HCT116 (cell line): ENCODE measurements at regions not wholly inside any gene's neighbourhood (a gene's known extent, or its start where the extent isn't known, plus 50 kb on each side); places are given as distances from the start of the nearest gene placed in this dataset.

ENCODE experiments used
- ATAC-seq: fragments of 200-7000 bp; cut with Tn5 transposase; 2 replicates; pipeline ENCODE4 v1.9.1; 2020; ENCODE audit warnings: mild to moderate bottlenecking, moderate library complexity
- BruUV-seq: library from RNA; stranded (reverse); fragments of 400-500 nt; replicated peaks from 2 replicates; lab custom pipeline; 2021; lab: Mats Ljungman, UMichigan
- CTCF ChIA-PET: fragments of 300-600 bp; sonication (Branson Sonifier 250); formaldehyde crosslinking; loops from one replicate; lab custom pipeline; 2021; ENCODE audit warnings: antibody characterized with exemption; lab: Charles Lee
- POLR2A ChIA-PET: fragments of 300-600, 350-600 bp; sonication (Branson Sonifier 250); formaldehyde crosslinking; loops from one replicate; lab custom pipeline; 2021; ENCODE audit warnings: antibody characterized with exemption; lab: Charles Lee
- RAD21 ChIA-PET, 2 experiments: fragments of 300-600 bp; sonication (Branson Sonifier 250); formaldehyde crosslinking; loops; one replicate each; lab custom pipeline; 2023; ENCODE audit warnings: low total read pairs in 2 of 2; ENCODE audit not compliant: uncharacterized antibody in 2 of 2, unreplicated experiment in 2 of 2, low non-redundant PET in 1 of 2; lab: Charles Lee
- DNase-seq: peaks from one replicate; pipeline ENCODE4 v3.0.0-alpha.2; 2010; ENCODE audit warnings: low read depth, low spot score
- H2AFZ ChIP-seq: fragments of 200-600 bp; shearing (Covaris generic), sonication (generic); 2 replicates; pipeline ENCODE4 v1.6.1; 2017; ENCODE audit warnings: low read depth, mixed run types, mixed read lengths, antibody characterized with exemption, low read length; ENCODE audit not compliant: poor library complexity, severe bottlenecking
- H3K27ac ChIP-seq: 2 replicates; pipeline ENCODE4 v1.5.1; 2012; ENCODE audit warnings: low read depth, low read length
- H3K27me3 ChIP-seq: fragments of 200-600 bp; sonication (generic); 2 replicates; pipeline ENCODE4 v1.6.1; 2016; ENCODE audit warnings: mixed run types, low read length, mixed read lengths; ENCODE audit not compliant: insufficient read depth
- H3K36me3 ChIP-seq, 2 experiments: fragments of 200-500 bp in 1 of 2; fragments of 200-600 bp in 1 of 2; sonication (Bioruptor generic) in 1 of 2; sonication (generic) in 1 of 2; 2 replicates each; pipeline versions ENCODE4 v1.5.1 to v1.6.1; 2014 to 2016; ENCODE audit warnings: low read length in 2 of 2, inconsistent platforms in 1 of 2, mixed read lengths in 1 of 2, mixed run types in 1 of 2; ENCODE audit not compliant: insufficient read depth in 2 of 2, control insufficient read depth in 1 of 2
- H3K4me1 ChIP-seq, 2 experiments: fragments of 200-600 bp in 1 of 2; sonication (generic) in 1 of 2; 2 replicates each; pipeline versions ENCODE4 v1.5.1 to v1.6.1; 2012 to 2017; ENCODE audit warnings: low read length in 2 of 2, inconsistent platforms in 1 of 2, mild to moderate bottlenecking in 1 of 2, mixed read lengths in 1 of 2, mixed run types in 1 of 2, moderate library complexity in 1 of 2; ENCODE audit not compliant: insufficient read depth in 2 of 2, control insufficient read depth in 1 of 2
- H3K4me2 ChIP-seq: fragments of 200-600 bp; sonication (generic); 2 replicates; pipeline ENCODE4 v1.6.1; 2017; ENCODE audit warnings: mixed run types, low read length, mixed read lengths
- H3K4me3 ChIP-seq, 2 experiments: fragments of 200-600 bp in 1 of 2; sonication (generic) in 1 of 2; replicated peaks in 1 of 2; 2 replicates each; pipeline ENCODE4 v1.5.1; 2011 to 2016; ENCODE audit warnings: low read length in 2 of 2, control low read depth in 1 of 2, low read depth in 1 of 2, mild to moderate bottlenecking in 1 of 2, mixed read lengths in 1 of 2, mixed run types in 1 of 2
- H3K79me2 ChIP-seq: fragments of 200-600 bp; sonication (generic); 2 replicates; pipeline ENCODE4 v1.6.1; 2017; ENCODE audit warnings: mild to moderate bottlenecking, mixed run types, low read length, moderate library complexity, mixed read lengths; ENCODE audit not compliant: insufficient read depth
- H3K9ac ChIP-seq: fragments of 200-600 bp; sonication (generic); 2 replicates; pipeline ENCODE4 v1.6.1; 2016; ENCODE audit warnings: low read length, mixed read lengths
- H3K9me2 ChIP-seq: fragments of 200-600 bp; sonication (generic), shearing (Covaris generic); 2 replicates; pipeline ENCODE4 v1.6.1; 2017; ENCODE audit warnings: mixed run types, mild to moderate bottlenecking, moderate library complexity; ENCODE audit not compliant: insufficient read depth
- H3K9me3 ChIP-seq, 2 experiments: fragments of 200-500 bp in 1 of 2; fragments of 200-600 bp in 1 of 2; sonication (Bioruptor generic) in 1 of 2; sonication (generic) in 1 of 2; 2 replicates each; pipeline ENCODE4 v1.6.1; 2014 to 2017; ENCODE audit warnings: low read length in 2 of 2, mixed read lengths in 2 of 2, inconsistent platforms in 1 of 2, low read depth in 1 of 2, mild to moderate bottlenecking in 1 of 2, mixed run types in 1 of 2, moderate library complexity in 1 of 2; ENCODE audit not compliant: control insufficient read depth in 1 of 2, insufficient read depth in 1 of 2
- H4K20me1 ChIP-seq: fragments of 200-600 bp; sonication (generic), shearing (Covaris generic); 2 replicates; pipeline ENCODE4 v1.6.1; 2017; ENCODE audit warnings: mixed run types, mild to moderate bottlenecking, moderate library complexity; ENCODE audit not compliant: insufficient read depth
- EGR1 ChIP-seq: IDR thresholded peaks from 2 replicates; pipeline ENCODE4 v1.6.1; 2012; ENCODE audit warnings: low read depth
- ELF1 ChIP-seq: IDR thresholded peaks from 2 replicates; pipeline ENCODE4 v1.6.1; 2012; ENCODE audit warnings: low read depth, borderline replicate concordance
- EZH2phosphoT487 ChIP-seq: fragments of 200-600 bp; IDR thresholded peaks from 2 replicates; pipeline ENCODE4 v1.6.1; 2018; ENCODE audit warnings: antibody characterized with exemption, borderline replicate concordance
- FOSL1 ChIP-seq: IDR thresholded peaks from 2 replicates; pipeline ENCODE4 v1.6.1; 2012; ENCODE audit warnings: low read depth
- RAD21 ChIP-seq: IDR thresholded peaks from 2 replicates; pipeline ENCODE4 v1.6.1; 2012; ENCODE audit warnings: low read depth, mild to moderate bottlenecking
- SRF ChIP-seq: IDR thresholded peaks from 2 replicates; pipeline ENCODE4 v1.6.1; 2012; ENCODE audit warnings: low read depth
- TCF7L2 ChIP-seq: IDR thresholded peaks from 2 replicates; pipeline ENCODE4 v1.7.0; 2011; ENCODE audit warnings: borderline replicate concordance, inconsistent platforms; ENCODE audit not compliant: insufficient read depth, insufficient read length; ENCODE audit errors: extremely low read depth
- YY1 ChIP-seq: IDR thresholded peaks from 2 replicates; pipeline ENCODE4 v1.6.1; 2011; ENCODE audit warnings: low read length, low read depth, moderate library complexity, mild to moderate bottlenecking; ENCODE audit not compliant: insufficient replicate concordance; ENCODE audit errors: extremely low read depth
- ZNF274 ChIP-seq: fragments of 200-500 bp; sonication (Bioruptor generic); IDR thresholded peaks from 2 replicates; pipeline ENCODE4 v1.6.1; 2014; ENCODE audit warnings: mild to moderate bottlenecking, low read depth, low read length, inconsistent platforms
- intact Hi-C: fragments of 100-400 bp; cut with micrococcal nuclease; formaldehyde crosslinking; loops from 2 replicates; pipeline ENCODE4 v1.10.0; 2022
- TF ChIP-seq, protein P1 (sequence below): IDR thresholded peaks from 2 replicates; pipeline ENCODE4 v1.6.1; 2011; ENCODE audit warnings: mild to moderate bottlenecking, low read length, moderate library complexity; ENCODE audit not compliant: insufficient replicate concordance; ENCODE audit errors: extremely low read depth
- TF ChIP-seq, protein P2 (sequence below): IDR thresholded peaks from 2 replicates; pipeline ENCODE4 v1.6.1; 2012
- TF ChIP-seq, protein P3 (sequence below): IDR thresholded peaks from 2 replicates; pipeline ENCODE4 v1.6.1; 2012; ENCODE audit warnings: low read depth

- TF ChIP-seq, protein P1, sequence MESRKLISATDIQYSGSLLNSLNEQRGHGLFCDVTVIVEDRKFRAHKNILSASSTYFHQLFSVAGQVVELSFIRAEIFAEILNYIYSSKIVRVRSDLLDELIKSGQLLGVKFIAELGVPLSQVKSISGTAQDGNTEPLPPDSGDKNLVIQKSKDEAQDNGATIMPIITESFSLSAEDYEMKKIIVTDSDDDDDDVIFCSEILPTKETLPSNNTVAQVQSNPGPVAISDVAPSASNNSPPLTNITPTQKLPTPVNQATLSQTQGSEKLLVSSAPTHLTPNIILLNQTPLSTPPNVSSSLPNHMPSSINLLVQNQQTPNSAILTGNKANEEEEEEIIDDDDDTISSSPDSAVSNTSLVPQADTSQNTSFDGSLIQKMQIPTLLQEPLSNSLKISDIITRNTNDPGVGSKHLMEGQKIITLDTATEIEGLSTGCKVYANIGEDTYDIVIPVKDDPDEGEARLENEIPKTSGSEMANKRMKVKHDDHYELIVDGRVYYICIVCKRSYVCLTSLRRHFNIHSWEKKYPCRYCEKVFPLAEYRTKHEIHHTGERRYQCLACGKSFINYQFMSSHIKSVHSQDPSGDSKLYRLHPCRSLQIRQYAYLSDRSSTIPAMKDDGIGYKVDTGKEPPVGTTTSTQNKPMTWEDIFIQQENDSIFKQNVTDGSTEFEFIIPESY: no peak
- TF ChIP-seq SRF (no peak), TCF7L2 (no peak)
- TF ChIP-seq, all 23 proteins: peak for 0
These were observed 97.1 kb upstream of the LGALSL start (continued) for GRCh38 chr2:64356906-64357305.

DNA sequence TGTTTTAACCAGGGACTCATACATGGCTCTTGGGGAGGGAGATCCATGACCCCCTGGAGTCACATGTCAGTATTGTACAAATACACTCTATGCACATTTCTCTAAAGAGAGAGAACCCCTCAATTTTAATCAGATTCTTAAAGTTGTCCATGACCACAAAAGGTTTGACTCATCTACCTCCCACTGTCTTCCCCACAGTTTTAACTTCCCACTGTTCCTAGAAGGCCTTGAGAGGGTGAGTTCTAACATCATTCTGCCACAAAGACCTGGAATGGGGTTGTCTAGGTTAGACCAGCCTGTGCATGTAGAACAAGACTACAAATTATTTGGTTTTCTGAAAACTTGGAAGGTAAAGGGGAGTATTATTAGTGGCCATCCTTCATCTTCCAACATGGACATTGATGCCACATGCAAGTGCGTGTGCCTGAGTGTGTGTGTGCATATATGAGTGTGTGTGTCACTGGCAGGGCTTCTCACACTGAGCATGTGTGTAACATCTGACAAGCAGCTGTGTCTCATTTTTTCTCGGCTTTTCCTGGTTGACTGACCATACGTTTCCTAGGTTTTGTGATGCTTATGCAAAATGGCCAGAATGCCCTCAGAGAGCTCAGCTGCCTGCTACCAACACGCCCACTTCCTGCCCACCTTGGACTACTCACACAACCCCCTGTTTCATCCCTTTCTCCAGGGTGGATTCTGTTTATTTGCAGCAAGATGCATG lies 94.6 kb upstream of the LGALSL start:
- Histone ChIP-seq H2AFZ (peak overlapping the region; percentile 60), H3K9me2 (no peaks in the 10 kb centered on the region), H3K79me2 (no peaks in the 10 kb centered on the region), H3K9ac (peak overlapping the region; percentile 51), H3K4me2 (peak overlapping the region; percentile 81), H3K9me3 (no peaks in the 10 kb centered on the region), H3K4me3 (peak overlapping the region in 1 of 2 experiments; percentile 42; a peak in 2 of 4 replicates), H3K36me3 (no peaks in the 10 kb centered on the region), H3K27ac (peak overlapping the region; percentile 38), H3K27me3 (no peaks in the 10 kb centered on the region), H3K4me1 (peaks cover 22 to 66% of the 10 kb centered on the region in 2 experiments), H4K20me1 (no peaks in the 10 kb centered on the region)
- intact Hi-C loops: no loop called here
- RAD21 ChIA-PET: interaction anchor here in 1 of 2 experiments (1.5 kb wide), 1 partner anchor 128 kb away, joined by 3 read pairs; no protein-coding TSS in a partner anchor
- DNase-seq: no peak
- CTCF ChIA-PET: interaction anchor here (1.1 to 1.2 kb wide), 2 partner anchors 28 to 128 kb away, joined by 3 read pairs; no protein-coding TSS in a partner anchor
- BruUV-seq: no TSS peak
- TF ChIP-seq FOSL1: no peak
- TF ChIP-seq, protein P2, sequence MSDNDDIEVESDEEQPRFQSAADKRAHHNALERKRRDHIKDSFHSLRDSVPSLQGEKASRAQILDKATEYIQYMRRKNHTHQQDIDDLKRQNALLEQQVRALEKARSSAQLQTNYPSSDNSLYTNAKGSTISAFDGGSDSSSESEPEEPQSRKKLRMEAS: no peak
- TF ChIP-seq RAD21: no peak
- TF ChIP-seq SRF: no peak
- no peak for TF ChIP-seq EGR1
- TF ChIP-seq ELF1: no peak
- no peak for TF ChIP-seq EZH2phosphoT487
- TF ChIP-seq, protein P3, sequence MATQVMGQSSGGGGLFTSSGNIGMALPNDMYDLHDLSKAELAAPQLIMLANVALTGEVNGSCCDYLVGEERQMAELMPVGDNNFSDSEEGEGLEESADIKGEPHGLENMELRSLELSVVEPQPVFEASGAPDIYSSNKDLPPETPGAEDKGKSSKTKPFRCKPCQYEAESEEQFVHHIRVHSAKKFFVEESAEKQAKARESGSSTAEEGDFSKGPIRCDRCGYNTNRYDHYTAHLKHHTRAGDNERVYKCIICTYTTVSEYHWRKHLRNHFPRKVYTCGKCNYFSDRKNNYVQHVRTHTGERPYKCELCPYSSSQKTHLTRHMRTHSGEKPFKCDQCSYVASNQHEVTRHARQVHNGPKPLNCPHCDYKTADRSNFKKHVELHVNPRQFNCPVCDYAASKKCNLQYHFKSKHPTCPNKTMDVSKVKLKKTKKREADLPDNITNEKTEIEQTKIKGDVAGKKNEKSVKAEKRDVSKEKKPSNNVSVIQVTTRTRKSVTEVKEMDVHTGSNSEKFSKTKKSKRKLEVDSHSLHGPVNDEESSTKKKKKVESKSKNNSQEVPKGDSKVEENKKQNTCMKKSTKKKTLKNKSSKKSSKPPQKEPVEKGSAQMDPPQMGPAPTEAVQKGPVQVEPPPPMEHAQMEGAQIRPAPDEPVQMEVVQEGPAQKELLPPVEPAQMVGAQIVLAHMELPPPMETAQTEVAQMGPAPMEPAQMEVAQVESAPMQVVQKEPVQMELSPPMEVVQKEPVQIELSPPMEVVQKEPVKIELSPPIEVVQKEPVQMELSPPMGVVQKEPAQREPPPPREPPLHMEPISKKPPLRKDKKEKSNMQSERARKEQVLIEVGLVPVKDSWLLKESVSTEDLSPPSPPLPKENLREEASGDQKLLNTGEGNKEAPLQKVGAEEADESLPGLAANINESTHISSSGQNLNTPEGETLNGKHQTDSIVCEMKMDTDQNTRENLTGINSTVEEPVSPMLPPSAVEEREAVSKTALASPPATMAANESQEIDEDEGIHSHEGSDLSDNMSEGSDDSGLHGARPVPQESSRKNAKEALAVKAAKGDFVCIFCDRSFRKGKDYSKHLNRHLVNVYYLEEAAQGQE: no peak
- TF ChIP-seq TCF7L2: no peak
- TF ChIP-seq ZNF274: no peak
- no peak for TF ChIP-seq YY1
- no peak for ATAC-seq
- POLR2A ChIA-PET: interaction anchor here (1.4 to 3.1 kb wide), 2 partner anchors 11 to 94 kb away, joined by 4 to 10 read pairs; no protein-coding TSS in a partner anchor
